Ramos (cell line): ENCODE measurements at regions not wholly inside any gene's neighbourhood (a gene's known extent, or its start where the extent isn't known, plus 50 kb on each side); places are given as distances from the start of the nearest gene placed in this dataset.

Source experiments
- in situ Hi-C: fragments of 300-500 bp; cut with MboI; formaldehyde crosslinking; loops from one replicate; pipeline ENCODE4 v1.14.3; 2022; ENCODE audit warnings: low sequenced_read_pairs; ENCODE audit not compliant: unreplicated experiment

GRCh38 chr13:83620530-83621220 is 261.6 kb downstream of the SLITRK1 start:
- in situ Hi-C loops: no loop called here

GRCh38 chr13:83618966-83619365 is 263.3 kb downstream of the SLITRK1 start:
- in situ Hi-C loops: no loop called here

- in situ Hi-C loops: no loop called here
Observed at GRCh38 chr13:83613524-83613923, 268.8 kb downstream of the SLITRK1 start.

GRCh38 chr13:83601539-83601938 is 280.7 kb downstream of the SLITRK1 start:
- in situ Hi-C loops: no loop called here

GRCh38 chr13:83592095-83592494 is 290.2 kb downstream of the SLITRK1 start:
- in situ Hi-C loops: no loop called here

GRCh38 chr13:83589814-83590213 is 292.5 kb downstream of the SLITRK1 start:
- in situ Hi-C loops: no loop called here

- in situ Hi-C loops: no loop called here
Observed at GRCh38 chr13:83577183-83577582, 305.1 kb downstream of the SLITRK1 start.

GRCh38 chr13:83568019-83568418 is 314.3 kb downstream of the SLITRK1 start:
- in situ Hi-C loops: no loop called here

- in situ Hi-C loops: no loop called here
Observed at GRCh38 chr13:83563499-83563898, 318.8 kb downstream of the SLITRK1 start.

- in situ Hi-C loops: no loop called here
Observed at GRCh38 chr13:83557845-83558244, 324.4 kb downstream of the SLITRK1 start.

- in situ Hi-C loops: no loop called here
Observed at GRCh38 chr13:83549671-83550070, 332.6 kb downstream of the SLITRK1 start.

GRCh38 chr13:83547043-83547442 is 335.2 kb downstream of the SLITRK1 start:
- in situ Hi-C loops: no loop called here

GRCh38 chr13:83546476-83546875 is 335.8 kb downstream of the SLITRK1 start:
- in situ Hi-C loops: no loop called here

- in situ Hi-C loops: no loop called here
Observed at GRCh38 chr13:83538636-83539035, 343.6 kb downstream of the SLITRK1 start.

GRCh38 chr13:83536941-83537340 is 345.3 kb downstream of the SLITRK1 start:
- in situ Hi-C loops: no loop called here

GRCh38 chr13:83536153-83536552 is 346.1 kb downstream of the SLITRK1 start:
- in situ Hi-C loops: no loop called here

- in situ Hi-C loops: no loop called here
Observed at GRCh38 chr13:83532809-83533208, 349.5 kb downstream of the SLITRK1 start.

- in situ Hi-C loops: no loop called here
Observed at GRCh38 chr13:83531022-83531421, 351.3 kb downstream of the SLITRK1 start.

GRCh38 chr13:83516781-83517180 is 365.5 kb downstream of the SLITRK1 start:
- in situ Hi-C loops: no loop called here

- in situ Hi-C loops: no loop called here
Observed at GRCh38 chr13:83515268-83516015, 366.8 kb downstream of the SLITRK1 start.

- in situ Hi-C loops: no loop called here
Observed at GRCh38 chr13:83508771-83509301, 373.4 kb downstream of the SLITRK1 start.

GRCh38 chr13:83503424-83503823 is 378.9 kb downstream of the SLITRK1 start:
- in situ Hi-C loops: no loop called here
